ENCODE measurements at regions not wholly inside any gene's neighbourhood (a gene's known extent, or its start where the extent isn't known, plus 50 kb on each side); places are given as distances from the start of the nearest gene placed in this dataset.

- H3K4me1 ChIP-seq (ENCODE audit: control insufficient read depth in 1 of 2, insufficient read depth in 2 of 2, low read depth in 1 of 2, low read length in 1 of 2): no peaks in the 10 kb centered on the region
- H2AFZ ChIP-seq (ENCODE audit: low read depth): no peak overlapping the region
- no peaks in the 10 kb centered on the region for H3F3A ChIP-seq (replicated peaks; ENCODE audit: insufficient read depth)
- H3K27ac ChIP-seq (ENCODE audit: low read depth in 2 of 2, low read length in 1 of 2): no peak overlapping the region
- no peaks in the 10 kb centered on the region for H3K9me3 ChIP-seq
- no peaks in the 10 kb centered on the region for H3K27me3 ChIP-seq (ENCODE audit: insufficient read depth)
- no peaks in the 10 kb centered on the region for H4K20me1 ChIP-seq (ENCODE audit: insufficient read depth)
- no peak overlapping the region for H3K4me3 ChIP-seq (ENCODE audit: low read depth in 2 of 2, low read length in 1 of 2)
- H3K36me3 ChIP-seq (replicated peaks in 1 of 2; ENCODE audit: control insufficient read depth in 1 of 2, insufficient read depth in 2 of 2, low read length in 1 of 2): no peaks in the 10 kb centered on the region
- ChIA-PET POLR2A (no interaction called here), CTCF (no interaction called here)
- 31% methylated on average over 6 of the region's 6 CpGs for WGBS (ENCODE audit: low lambda C conversion rate)
- H3K9ac ChIP-seq: no peak overlapping the region
- no peaks in the 10 kb centered on the region for H3K9me2 ChIP-seq
- DNase-seq: no peak
- H3K79me2 ChIP-seq (ENCODE audit: insufficient read depth): no peaks in the 10 kb centered on the region
- TF ChIP-seq GATA2 (CRISPR knock-in tag; IDR thresholded peaks at IDR 0.05) (no peak), USF1 (IDR thresholded peaks at IDR 0.05; ENCODE audit: borderline replicate concordance, low read depth) (no peak), FOXM1 (IDR thresholded peaks at IDR 0.05; ENCODE audit: low read depth) (no peak), IRF3 (IDR thresholded peaks at IDR 0.05; ENCODE audit: low read depth, low read length) (no peak), USF2 (IDR thresholded peaks at IDR 0.05; ENCODE audit: borderline replicate concordance, low read depth, low read length) (no peak), FOXJ3 (CRISPR knock-in tag; IDR thresholded peaks at IDR 0.05) (no peak), CHD2 (IDR thresholded peaks at IDR 0.05; ENCODE audit: low read length, partially characterized antibody) (no peak), NRF1 (IDR thresholded peaks at IDR 0.05; ENCODE audit: low read depth, low read length) (no peak), EZH2phosphoT487 (IDR thresholded peaks at IDR 0.05; ENCODE audit: borderline replicate concordance, low read depth) (no peak), ELF1 (IDR thresholded peaks at IDR 0.05) (no peak), MXI1 (IDR thresholded peaks at IDR 0.05; ENCODE audit: low read depth, low read length) (no peak)
- no peak overlapping the region for H3K4me2 ChIP-seq
Observed at GRCh38 chr18:76643996-76644395, 149.0 kb upstream of the ZNF516 start.

- POLR2A ChIA-PET: no interaction called here
- Histone ChIP-seq H3K4me1 (ENCODE audit: control insufficient read depth in 1 of 2, insufficient read depth in 2 of 2, low read depth in 1 of 2, low read length in 1 of 2) (no peaks in the 10 kb centered on the region), H3K27me3 (ENCODE audit: insufficient read depth) (no peaks in the 10 kb centered on the region), H3K36me3 (replicated peaks in 1 of 2; ENCODE audit: control insufficient read depth in 1 of 2, insufficient read depth in 2 of 2, low read length in 1 of 2) (no peaks in the 10 kb centered on the region), H3K9me2 (no peaks in the 10 kb centered on the region), H3K9ac (no peak overlapping the region), H2AFZ (ENCODE audit: low read depth) (no peak overlapping the region), H3K9me3 (no peaks in the 10 kb centered on the region), H3K4me3 (ENCODE audit: low read depth in 2 of 2, low read length in 1 of 2) (no peak overlapping the region), H3K79me2 (ENCODE audit: insufficient read depth) (no peaks in the 10 kb centered on the region), H3K4me2 (no peak overlapping the region), H3F3A (replicated peaks; ENCODE audit: insufficient read depth) (no peaks in the 10 kb centered on the region), H4K20me1 (ENCODE audit: insufficient read depth) (no peaks in the 10 kb centered on the region), H3K27ac (ENCODE audit: low read depth in 2 of 2, low read length in 1 of 2) (no peak overlapping the region)
- CTCF ChIA-PET: no interaction called here
- 38% methylated on average over 2 of the region's 2 CpGs for WGBS (ENCODE audit: low lambda C conversion rate)
- DNase-seq: no peak
- no peak for TF ChIP-seq MXI1 (IDR thresholded peaks at IDR 0.05; ENCODE audit: low read depth, low read length)
- TF ChIP-seq FOXJ3 (CRISPR knock-in tag; IDR thresholded peaks at IDR 0.05): no peak
- TF ChIP-seq IRF3 (IDR thresholded peaks at IDR 0.05; ENCODE audit: low read depth, low read length): no peak
- TF ChIP-seq CHD2 (IDR thresholded peaks at IDR 0.05; ENCODE audit: low read length, partially characterized antibody): no peak
- no peak for TF ChIP-seq CTCF (IDR thresholded peaks at IDR 0.05)
- no peak for TF ChIP-seq RAD21 (IDR thresholded peaks at IDR 0.05; ENCODE audit: low read length)
Observed at GRCh38 chr18:76643199-76643598, 148.2 kb upstream of the ZNF516 start.

Data from SK-N-SH (cell line).